GM18868 (cell line): ENCODE measurements at regions not wholly inside any gene's neighbourhood (a gene's known extent, or its start where the extent isn't known, plus 50 kb on each side); places are given as distances from the start of the nearest gene placed in this dataset.
"Not testable (repeated sequence)": the region's sequence is repeated elsewhere in the genome, so short reads cannot be mapped to it uniquely, and the experiment has no call there.

Source experiments
- ATAC-seq: cut with Tn5 transposase; IDR thresholded peaks from one replicate; pipeline ENCODE4 v1.9.1; 2021; ENCODE audit warnings: mild to moderate bottlenecking, moderate library complexity; ENCODE audit not compliant: unreplicated experiment

- ATAC-seq = not testable (repeated sequence)
Measured at GRCh38 chr9:118695249-118695648, 674.0 kb downstream of the BRINP1 start.

DNA sequence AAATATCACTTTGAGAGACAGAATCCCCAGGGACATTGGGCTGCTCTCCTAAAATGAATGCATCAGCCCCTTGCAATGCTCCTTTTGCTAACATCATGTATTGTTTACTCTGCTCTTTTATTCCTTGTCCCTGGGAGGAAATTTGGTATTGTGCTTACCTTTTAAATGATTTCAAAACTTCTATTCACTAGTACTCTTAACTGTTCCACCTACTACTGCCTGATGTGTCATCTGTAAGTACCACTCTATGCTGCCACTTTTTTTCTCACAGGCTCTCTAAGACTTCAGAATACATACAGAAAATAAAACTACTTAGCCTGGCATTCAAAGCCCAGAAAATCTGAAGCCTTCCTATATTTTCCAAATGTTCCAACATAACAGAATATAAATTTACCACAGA lies 667.2 kb downstream of the BRINP1 start:
- no peak for ATAC-seq

- ATAC-seq = no peak
Measured at GRCh38 chr9:118711843-118712242, 657.4 kb downstream of the BRINP1 start.

DNA sequence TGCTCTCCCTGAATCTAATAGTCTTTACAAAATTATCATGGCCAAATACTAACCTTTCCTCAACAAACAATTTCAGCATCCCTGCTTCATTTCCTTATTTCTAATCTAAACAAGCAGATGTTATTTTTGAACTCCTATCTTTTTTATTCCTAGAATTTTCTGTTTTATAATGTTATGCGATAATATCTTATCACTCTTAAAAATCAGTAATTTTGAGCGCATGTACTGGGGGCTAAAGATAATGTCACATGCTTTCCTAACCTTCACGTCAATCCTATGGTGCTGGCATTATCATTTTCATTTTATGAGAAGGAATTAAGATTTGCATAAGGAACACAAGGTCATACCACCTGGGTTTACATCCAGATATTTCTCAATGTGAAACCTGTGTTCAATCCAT lies 648.0 kb downstream of the BRINP1 start:
- no peak for ATAC-seq

- no peak for ATAC-seq
Measured at GRCh38 chr9:118721923-118722322, 647.3 kb downstream of the BRINP1 start.

- ATAC-seq = no peak
Measured at GRCh38 chr9:118729981-118730380, 639.3 kb downstream of the BRINP1 start.

GRCh38 chr9:118732998-118733397 lies 636.2 kb downstream of the BRINP1 start:
- no peak for ATAC-seq

GRCh38 chr9:118734696-118735095 lies 634.5 kb downstream of the BRINP1 start:
- ATAC-seq = no peak

DNA sequence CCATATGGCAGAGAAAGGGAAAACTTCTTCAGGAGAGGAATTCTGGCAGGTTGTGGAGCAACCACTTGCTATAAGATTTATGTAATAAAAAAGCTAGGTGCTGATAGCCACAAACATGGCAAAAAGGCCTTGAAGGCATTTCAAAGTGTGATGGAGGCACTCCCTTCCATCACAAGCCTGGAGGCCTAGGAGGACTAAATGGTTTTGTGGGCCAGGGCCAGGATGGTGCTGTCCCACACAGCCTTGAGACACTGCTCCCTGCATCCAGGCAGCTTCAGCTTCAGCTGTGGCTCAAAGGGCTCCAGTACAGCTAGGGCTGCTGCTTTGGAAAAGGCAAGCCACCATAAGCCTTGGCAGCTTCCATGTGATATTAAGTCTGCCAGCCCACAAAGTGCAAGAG lies 632.8 kb downstream of the BRINP1 start:
- no peak for ATAC-seq

DNA sequence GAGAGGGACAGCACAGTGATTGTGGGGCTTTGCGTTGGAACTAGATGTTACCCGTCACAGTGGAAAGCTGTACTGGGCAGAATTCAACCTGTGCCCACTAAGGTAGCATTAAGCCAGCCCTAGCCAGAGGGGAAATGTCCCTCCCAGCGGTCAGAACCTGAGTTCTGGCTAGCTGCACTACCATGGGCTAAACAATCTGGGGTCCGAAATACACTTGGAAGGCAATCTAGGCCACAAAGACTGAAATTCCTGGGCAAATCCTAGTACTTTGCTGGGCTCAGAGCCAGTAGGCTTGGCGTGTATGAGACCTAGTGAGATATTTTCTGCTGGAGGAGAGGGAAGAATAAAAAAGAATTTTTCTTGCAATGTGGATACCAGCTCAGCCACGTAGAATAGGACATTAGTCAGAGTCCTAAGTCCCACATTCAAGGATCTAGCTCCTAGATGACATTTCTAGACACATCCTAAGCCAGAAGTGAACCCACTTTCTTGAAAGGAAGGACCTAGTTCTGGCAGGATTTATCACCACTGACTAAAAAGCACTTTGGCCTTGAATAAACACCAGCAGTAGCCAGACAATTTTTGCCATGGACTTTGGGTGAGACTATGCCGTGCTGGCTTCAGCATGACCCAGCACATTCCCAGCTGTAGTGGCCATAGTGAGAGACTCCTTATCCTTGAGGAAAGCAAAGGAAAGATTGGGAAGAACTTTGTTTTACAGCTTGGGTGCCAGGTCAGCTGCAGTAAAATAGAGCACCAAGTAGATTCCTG lies 618.0 kb downstream of the BRINP1 start:
- no peak for ATAC-seq

DNA sequence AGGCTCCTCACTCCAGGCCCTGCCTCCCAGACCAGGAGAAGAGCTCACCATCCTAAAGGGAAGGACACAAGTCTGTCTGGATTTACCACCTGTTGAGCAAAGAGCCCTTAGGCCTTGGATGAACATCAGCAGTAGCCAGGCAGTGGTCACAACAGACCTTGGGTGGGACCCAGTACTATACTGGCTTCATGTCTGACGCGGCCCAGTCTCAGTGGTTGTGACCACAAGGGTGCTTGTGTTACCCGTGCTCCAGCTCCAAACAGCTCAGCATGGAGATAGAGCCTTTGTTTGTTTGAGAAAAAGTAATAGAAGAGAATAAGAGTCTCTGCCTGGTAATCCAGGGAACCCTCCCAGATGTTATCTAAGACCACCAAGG lies 617.4 kb downstream of the BRINP1 start:
- no peak for ATAC-seq

DNA sequence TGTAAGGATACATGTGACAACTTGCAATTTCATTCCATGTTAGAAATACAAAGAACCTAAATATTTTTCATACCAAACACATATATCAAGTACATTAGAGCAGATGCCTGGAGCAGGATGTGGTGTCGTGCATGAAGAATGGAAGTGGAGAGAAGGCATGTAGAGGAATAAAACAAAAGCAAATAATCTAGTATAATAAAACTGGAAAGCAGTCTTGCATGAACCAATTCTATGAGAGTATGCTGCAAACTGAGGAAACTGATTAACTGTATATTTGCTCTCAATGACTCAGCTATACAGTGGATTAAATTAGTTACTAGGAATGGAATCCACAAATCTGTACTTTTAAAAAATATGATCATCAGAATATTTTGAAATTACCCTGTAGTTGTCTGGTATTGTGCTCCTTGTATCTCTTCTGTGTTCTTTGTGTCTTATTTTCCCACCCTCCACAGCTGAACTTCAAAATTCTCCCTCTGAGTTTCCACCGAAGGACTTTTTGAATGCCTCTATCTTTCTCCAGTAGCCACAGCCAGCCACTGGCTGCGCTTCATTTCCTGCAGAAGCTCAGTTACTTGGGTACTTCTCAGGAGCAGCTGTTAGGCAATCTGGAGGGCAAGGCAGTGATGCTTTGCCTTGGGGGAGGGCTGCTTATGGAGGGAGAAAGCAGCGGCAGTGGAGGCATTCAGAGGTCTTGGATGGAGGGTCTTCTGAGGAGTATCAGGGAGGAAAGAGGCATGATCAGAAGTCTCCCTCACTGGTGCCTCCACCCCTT lies 608.0 kb downstream of the BRINP1 start:
- no peak for ATAC-seq

GRCh38 chr9:118767571-118767970 lies 601.7 kb downstream of the BRINP1 start:
- no peak for ATAC-seq

DNA sequence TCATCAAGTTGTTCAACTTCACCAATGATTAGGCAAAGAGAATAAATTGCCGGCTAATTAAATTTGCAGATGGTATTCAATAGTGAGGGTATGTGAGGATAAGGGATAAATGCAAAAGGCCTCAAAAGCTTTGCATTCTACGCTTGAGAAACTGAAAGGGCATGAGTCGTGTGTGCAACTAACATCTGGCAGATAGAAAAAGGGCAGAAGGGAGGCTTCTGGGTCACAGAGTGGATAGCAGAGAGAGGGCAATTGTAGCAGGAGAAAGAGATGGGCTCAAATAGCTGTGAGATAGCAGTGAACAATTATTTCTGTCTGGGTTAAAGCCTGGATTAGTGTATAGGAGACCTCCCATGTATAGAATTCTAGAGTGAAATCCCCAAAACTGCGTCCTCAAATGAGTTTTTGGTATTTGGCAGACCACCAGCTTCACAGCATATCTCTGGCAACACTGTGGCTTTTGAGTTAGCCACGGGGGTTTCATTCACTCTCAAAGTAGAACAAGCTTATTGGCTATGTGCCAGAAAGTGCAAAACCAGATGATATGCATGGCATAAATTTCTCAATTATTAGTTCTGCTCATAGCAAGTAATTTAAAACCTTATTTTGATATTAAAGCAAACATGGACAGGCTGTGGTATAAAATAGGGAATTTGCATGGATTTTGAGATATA lies 586.3 kb downstream of the BRINP1 start:
- no peak for ATAC-seq

DNA sequence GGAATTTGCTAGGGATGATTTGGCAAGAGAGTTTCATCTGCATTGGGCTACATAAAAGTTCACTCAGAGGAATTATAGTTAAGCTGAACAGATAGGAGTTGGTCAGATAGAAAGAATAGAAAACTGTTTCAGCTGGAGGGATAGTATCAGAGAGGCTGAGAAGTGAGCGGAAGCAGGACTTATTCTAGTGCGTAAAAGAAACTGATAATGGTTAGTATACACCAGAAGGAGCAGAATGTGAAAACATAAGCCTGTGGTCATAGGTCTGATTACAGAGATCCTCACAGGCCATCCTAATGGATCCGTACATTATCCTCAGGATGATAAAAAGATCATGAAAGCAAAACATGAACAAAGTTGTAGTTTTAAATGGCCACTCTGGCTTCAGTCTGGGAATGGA lies 585.2 kb downstream of the BRINP1 start:
- no peak for ATAC-seq

- ATAC-seq = no peak
Measured at GRCh38 chr9:118785456-118785855, 583.8 kb downstream of the BRINP1 start.

GRCh38 chr9:118786877-118787276 lies 582.4 kb downstream of the BRINP1 start:
- ATAC-seq = no peak

GRCh38 chr9:118809160-118809625 lies 560.0 kb downstream of the BRINP1 start:
- no peak for ATAC-seq

- ATAC-seq = no peak
Measured at GRCh38 chr9:118829334-118829733, 539.9 kb downstream of the BRINP1 start.

GRCh38 chr9:118832371-118832770 lies 536.9 kb downstream of the BRINP1 start:
- no peak for ATAC-seq

DNA sequence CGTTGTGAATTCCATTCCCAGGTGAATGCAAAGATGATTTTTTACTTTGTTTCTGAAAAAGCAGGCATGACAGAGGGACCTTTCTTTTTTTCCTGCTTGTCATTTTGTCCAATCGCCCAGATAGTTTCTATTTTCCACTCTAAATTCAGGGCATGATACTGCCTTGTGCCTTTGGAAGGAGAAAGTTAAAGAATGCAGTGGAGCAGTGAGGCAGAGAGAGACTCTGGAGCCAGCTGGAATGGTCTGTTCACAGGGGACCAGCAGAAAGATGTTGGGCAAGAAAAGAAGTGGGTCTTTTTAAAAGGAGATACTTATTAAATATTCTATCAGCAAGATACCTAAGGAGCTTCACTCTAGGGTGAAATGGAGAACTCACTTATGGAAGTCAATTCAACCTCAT lies 532.3 kb downstream of the BRINP1 start:
- ATAC-seq = no peak

DNA sequence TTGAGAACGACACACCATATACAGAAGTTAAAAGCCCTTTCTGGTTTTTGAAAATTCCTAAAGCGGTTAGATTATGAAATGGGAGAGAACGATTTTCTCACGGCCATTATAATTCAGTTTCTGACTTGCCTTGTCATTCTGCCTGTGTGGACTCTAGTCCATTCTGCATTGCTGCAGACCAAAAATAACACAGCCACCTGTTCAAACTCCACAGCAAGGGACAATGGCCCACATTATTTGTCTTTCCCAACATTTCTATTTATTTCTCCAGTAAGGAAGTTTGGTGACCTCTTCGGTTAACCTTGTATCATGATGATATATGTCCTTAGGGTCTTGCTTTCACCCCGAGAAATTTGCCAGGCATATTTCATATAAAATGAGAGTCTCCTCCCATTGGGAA lies 497.7 kb downstream of the BRINP1 start:
- no peak for ATAC-seq
